ENCODE measurements at regions not wholly inside any gene's neighbourhood (a gene's known extent, or its start where the extent isn't known, plus 50 kb on each side); places are given as distances from the start of the nearest gene placed in this dataset.

GRCh38 chr18:40325988-40326387 lies 1629.0 kb upstream of the PIK3C3 start:
- no peak for TF ChIP-seq CTCF (conservative IDR thresholded peaks at IDR 0.05 in 1 of 2, IDR thresholded peaks at IDR 0.05 in 1 of 2; ENCODE audit: extremely low read depth in 1 of 2, insufficient read depth in 1 of 2, low read depth in 1 of 2, low read length in 2 of 2)
- no peak for TF ChIP-seq EZH2 (IDR thresholded peaks at IDR 0.05; ENCODE audit: borderline replicate concordance, low read length)
